NOMO-1 treated with DMSO at 0.1 percent for 48 hours (cell line): ENCODE measurements at regions not wholly inside any gene's neighbourhood (a gene's known extent, or its start where the extent isn't known, plus 50 kb on each side); places are given as distances from the start of the nearest gene placed in this dataset.

Source experiments
- DNase-seq: peaks from one replicate; lab custom pipeline; 2025; ENCODE audit not compliant: unreplicated experiment; lab: John Stamatoyannopoulos, UW

DNA sequence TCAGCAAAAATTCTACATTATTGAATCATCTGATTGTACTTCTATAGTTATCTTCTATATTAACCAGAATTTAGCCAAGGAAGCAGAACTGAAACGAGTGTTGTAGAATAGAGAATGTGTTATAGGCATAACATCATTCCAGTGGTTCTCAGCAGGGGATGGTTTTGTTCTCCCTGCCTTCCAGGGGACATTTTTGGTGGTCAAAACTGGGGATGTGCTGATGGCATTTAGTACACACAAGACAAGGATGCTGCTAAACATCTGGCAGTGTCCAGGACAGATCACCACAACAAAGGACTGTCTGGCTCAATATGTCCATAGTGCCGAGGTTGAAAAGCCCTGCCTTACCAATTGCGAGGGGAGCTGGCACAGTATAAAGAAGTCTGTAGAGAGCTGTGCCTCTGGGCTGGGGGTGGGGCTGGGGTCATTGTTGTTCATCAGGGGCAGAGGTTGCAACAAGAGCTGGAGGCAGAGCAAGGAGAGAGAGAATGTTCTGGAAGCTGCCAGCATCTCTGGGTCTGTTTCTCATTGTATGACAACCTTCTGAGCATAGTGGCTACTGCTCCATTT, 1472.8 kb downstream of the AACS start:
- DNase-seq: no peak

DNA sequence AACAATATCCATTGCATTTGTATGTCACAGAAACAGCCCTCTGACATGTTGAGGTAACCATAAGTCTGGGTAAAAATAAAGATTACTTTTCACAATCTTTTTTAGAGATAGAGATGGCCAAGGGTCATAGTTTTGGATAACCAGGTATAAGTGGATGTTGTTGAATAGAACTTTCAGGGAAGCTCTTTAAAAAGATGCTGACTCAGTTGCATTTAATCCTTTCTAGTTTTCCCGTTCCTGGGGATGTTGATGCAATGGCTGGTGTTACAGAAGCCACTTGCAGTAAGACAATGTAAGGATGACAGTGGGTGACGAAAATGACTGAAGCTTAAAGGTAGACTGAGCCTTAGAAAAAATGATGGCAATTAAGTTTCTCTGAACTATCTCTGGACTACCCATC, 1473.7 kb downstream of the AACS start:
- DNase-seq: no peak

- no peak for DNase-seq
These were observed 1480.2 kb downstream of the AACS start for GRCh38 chr12:126545411-126545810.

DNA sequence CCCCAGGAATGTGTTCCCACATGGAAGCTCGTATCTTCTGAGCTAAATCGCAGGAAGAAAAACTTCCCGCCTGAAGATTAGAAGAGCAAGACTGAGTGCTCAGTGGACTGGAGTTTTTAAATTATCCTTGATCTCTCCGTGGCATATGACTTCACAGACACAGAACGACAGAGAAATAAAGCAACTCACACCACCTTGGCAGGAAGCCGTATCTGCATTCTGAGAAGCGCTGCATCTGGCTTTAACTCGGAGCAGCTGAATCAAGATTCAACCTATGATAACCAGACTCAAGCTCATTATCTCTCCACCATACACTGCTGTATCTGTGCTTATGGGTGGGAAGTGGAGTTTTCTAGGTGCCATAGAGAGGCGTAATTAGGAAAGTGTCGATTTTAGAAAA, 1482.7 kb downstream of the AACS start:
- DNase-seq: no peak

GRCh38 chr12:126551869-126552268, 1486.6 kb downstream of the AACS start:
- DNase-seq: no peak

GRCh38 chr12:126554625-126555024, 1489.4 kb downstream of the AACS start:
- DNase-seq: no peak

GRCh38 chr12:126557659-126558058, 1492.4 kb downstream of the AACS start:
- DNase-seq: no peak

DNA sequence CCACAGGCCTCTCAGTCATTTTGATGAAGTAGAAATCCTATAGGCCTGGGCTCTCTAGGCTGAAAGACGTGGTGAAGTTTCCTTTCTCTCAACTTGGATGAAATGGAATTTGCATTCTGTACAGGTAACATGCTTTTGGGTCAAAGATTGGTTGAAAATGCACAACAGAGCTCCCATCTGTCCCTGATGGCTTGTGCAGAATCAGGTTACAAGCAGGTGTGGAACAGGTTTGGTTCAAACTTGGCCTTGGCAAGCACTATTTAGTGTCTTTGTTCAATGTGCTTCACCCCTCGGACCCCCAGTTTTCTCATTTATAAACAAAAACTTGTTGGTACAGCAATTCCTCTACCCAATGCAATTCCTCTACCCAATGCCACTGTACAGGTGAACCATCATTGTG, 1493.0 kb downstream of the AACS start:
- DNase-seq: no peak

DNA sequence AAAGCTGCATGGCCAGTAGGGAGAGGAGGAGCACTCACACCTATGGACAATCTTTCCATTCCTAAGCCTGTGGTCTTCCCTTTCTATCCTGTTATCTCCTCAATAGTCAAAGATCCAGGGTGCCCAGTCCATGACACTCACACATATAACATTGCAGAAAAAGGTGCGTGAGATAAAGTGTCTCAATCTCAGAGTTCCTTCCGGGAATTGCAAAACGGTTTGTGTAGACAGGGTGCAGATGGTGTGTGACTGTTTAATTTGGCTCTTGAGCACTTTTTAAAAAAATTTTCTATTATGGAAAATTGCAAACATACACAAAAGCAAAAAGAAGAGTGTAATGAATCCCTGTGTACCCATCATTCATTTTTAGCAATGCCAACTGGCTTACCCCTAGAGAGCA, 1493.6 kb downstream of the AACS start:
- no peak for DNase-seq

GRCh38 chr12:126567016-126567415, 1501.8 kb downstream of the AACS start:
- DNase-seq: no peak

DNA sequence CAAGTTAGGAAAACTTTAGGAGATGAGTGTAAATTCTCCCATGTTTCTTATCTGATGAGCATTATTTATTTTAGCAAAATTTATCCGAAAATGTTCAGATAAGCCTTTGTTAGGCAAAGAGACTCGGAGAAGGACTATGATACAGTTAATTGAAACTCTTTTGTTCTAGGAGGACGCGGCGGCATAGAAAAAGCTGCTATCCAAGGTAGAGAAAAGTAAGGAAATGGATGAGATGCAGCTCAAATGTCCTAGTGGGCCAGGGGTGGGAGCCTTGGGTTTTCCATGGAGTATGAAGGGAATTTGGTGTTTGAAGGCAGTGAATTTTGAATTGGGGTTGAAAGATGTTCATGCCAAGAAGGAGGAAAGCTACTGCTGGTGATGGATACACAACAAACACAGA, 1504.5 kb downstream of the AACS start:
- DNase-seq: no peak

DNA sequence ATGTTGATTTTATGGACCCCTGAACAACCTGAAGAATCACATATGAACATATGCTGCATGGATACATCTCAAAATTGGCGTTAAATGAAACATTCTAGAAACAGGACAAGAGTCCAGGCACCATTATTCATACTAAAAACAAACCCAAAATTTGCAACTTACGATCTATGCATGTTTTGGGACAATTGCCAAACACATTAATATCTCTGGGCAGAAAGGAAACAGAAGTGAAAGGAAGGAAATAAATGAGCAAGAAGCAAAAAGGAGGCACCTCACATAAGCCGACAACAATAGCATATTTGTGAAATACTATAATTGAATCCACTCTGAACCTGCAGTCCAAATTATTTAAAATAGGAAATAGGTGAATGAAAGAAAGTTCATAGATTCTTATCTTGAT, 1505.3 kb downstream of the AACS start:
- no peak for DNase-seq

DNA sequence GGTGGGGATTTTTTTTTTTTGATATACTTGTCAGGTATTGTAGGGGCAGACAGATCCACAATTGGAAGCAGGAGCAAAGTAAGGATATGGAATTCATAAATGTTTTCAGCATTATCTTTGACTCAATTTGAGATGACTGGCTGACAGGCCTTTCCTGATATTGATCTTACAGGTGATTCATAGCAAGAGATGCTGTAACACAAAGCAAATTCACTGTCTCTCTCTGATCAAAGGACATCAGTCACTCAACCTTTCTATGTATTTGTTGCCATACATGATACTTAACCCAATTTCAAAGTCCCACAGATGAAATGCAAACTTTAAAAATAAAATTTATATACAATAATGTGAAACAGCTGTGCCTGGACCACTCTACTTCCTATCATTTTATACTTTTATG, 1506.9 kb downstream of the AACS start:
- no peak for DNase-seq

GRCh38 chr12:126581655-126582054, 1516.4 kb downstream of the AACS start:
- no peak for DNase-seq

GRCh38 chr12:126582231-126582630, 1517.0 kb downstream of the AACS start:
- DNase-seq: no peak

DNA sequence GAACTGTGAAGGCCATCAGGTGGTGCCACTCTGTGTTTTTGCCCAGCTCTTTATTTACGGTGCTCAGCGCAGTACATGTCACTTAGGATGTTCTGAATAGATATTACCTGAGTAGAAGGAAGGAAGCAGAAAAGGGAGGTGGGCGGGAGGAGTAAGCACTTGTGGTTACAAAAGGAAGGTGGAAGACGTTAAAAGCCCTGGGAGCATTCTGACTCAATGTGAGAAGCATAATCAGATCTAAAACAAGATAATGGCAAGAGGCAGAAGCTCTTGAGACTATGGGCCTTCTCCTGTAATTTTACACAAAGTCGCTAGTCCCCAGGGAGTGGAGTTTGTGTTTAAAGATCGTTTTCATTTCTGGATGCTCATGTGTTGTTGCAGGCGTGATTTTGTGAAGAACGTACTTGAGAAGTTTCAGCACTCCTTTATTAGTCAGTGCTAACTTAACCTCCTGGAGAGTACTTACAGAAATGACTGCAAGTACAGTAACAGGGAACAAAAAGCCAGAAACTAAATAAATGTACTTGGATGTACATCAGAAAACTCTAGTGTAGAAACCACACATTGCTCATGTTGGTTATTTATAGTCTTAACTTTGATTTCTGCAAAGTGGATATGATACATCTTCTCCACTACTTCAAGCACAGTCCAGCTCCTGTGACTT, 1523.5 kb downstream of the AACS start:
- DNase-seq: no peak

DNA sequence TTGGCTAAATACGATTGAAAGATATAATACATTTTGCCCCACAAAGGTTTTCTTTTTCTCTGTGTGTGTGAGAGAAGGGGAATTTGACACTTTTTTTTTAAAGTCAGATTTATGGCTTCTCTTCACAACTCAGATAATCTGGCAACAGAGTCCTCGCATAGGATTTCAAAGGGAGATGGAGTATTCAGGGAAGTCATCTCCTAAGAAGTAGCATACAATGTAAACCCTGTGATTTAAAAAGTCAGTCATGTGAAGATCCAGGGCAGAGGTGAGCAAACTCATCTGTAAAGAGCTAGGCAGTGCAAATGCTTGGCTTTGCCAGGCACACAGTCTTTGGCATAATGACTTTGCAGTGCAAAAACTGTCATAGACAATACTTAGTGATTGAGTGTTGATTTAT, 1526.3 kb downstream of the AACS start:
- DNase-seq: no peak

- no peak for DNase-seq
These were observed 1536.2 kb downstream of the AACS start for GRCh38 chr12:126601184-126602170.

GRCh38 chr12:126602612-126603011, 1537.4 kb downstream of the AACS start:
- no peak for DNase-seq

DNA sequence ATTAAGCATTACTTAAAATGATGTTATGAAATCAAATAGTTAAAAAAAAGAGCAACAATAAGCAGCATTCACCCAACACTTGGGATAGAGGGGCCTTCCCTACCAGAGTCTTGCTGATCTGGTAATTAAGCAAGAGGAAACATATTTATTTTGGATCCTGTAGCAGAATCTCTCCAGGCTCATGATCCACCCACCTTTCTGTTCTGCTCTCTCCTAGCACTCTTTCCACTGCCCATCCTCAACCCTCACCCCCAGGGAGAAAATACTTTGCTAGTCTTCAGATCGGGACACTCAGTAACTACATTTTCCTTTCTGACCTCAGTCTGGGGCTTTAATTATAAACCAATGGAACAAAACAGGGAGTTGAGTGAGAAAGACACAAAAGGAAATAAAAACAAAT, 1541.9 kb downstream of the AACS start:
- no peak for DNase-seq

- no peak for DNase-seq
These were observed 1542.6 kb downstream of the AACS start for GRCh38 chr12:126607867-126608266.

DNA sequence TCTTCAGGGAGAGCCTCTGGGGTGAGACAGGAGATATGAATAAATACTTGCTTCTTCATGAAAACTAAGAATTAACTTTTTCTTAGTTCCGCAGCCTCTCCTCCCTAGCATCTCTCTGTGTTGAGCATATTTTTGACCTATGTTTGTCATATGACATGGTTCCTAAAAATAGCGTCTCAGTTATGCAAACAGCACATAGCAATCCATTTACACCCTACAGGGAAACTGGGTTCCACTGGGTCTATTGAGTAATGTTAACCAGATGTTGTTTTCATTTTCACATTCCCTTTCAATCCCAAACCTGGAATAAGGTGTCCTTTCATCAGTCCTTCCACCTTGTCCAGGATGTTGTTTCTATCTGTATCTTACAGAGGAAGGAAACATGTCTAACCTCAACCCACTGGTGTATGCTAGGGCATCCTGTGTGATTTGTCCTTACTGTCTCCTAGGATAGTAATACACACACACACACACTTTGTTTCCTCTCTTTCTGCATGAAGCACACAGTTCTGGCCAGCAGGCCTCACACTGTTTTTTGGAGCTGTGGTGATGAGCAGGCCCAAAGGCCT, 1543.5 kb downstream of the AACS start:
- no peak for DNase-seq
